Esophagus (tissue), 2 donors: ENCODE measurements at regions not wholly inside any gene's neighbourhood (a gene's known extent, or its start where the extent isn't known, plus 50 kb on each side); places are given as distances from the start of the nearest gene placed in this dataset.

Experiments
- H3K27ac ChIP-seq, 2 donors: one replicate each; pipeline ENCODE4 v1.5.1; 2013; ENCODE audit warnings: low read depth in 2 of 2, mild to moderate bottlenecking in 2 of 2, inconsistent platforms in 1 of 2, low read length in 1 of 2, moderate library complexity in 1 of 2
- H3K27me3 ChIP-seq, 2 donors: one replicate each; pipeline ENCODE4 v1.6.1; 2013; ENCODE audit warnings: low read length in 2 of 2, control low read depth in 1 of 2, mild to moderate bottlenecking in 1 of 2; ENCODE audit not compliant: insufficient read depth in 2 of 2, control insufficient read depth in 1 of 2
- H3K36me3 ChIP-seq, 2 donors: one replicate each; pipeline ENCODE4 v1.6.1; 2013; ENCODE audit warnings: low read length in 1 of 2; ENCODE audit not compliant: control insufficient read depth in 2 of 2, insufficient read depth in 2 of 2
- H3K4me1 ChIP-seq, 2 donors: one replicate each; pipeline ENCODE4 v1.6.1; 2013; ENCODE audit warnings: low read length in 1 of 2; ENCODE audit not compliant: control insufficient read depth in 2 of 2, insufficient read depth in 2 of 2
- H3K4me3 ChIP-seq, 2 donors: one replicate each; pipeline ENCODE4 v1.5.1; 2013; ENCODE audit warnings: low read length in 2 of 2, mild to moderate bottlenecking in 2 of 2, low read depth in 1 of 2, moderate library complexity in 1 of 2
- H3K9me3 ChIP-seq, 2 donors: one replicate each; pipeline ENCODE4 v1.6.1; 2013; ENCODE audit warnings: mild to moderate bottlenecking in 2 of 2, low read depth in 1 of 2, low read length in 1 of 2, moderate library complexity in 1 of 2; ENCODE audit not compliant: control insufficient read depth in 2 of 2, insufficient read depth in 1 of 2
- WGBS, 2 donors: extraction: QIAGEN DNeasy Blood & Tissue Kit; methylation state at CpG; one replicate each; pipeline ENCODE4 v1.1.7; 2013; 5-methylcytosine and 5-hydroxymethylcytosine counted together
- donor health status: healthy with polysubstance abuse.
- donor health status: Bipolar disorder and iron deficiency.

- WGBS, 2 donors, result 84 to 95% methylated on average over 2 of the region's 2 CpGs
- Histone ChIP-seq H3K27ac (no peak overlapping the region), H3K9me3 (no peaks in the 10 kb centered on the region), H3K4me1 (no peaks in the 10 kb centered on the region), H3K27me3 (no peaks in the 10 kb centered on the region), H3K36me3 (no peaks in the 10 kb centered on the region), H3K4me3 (no peak overlapping the region)
These were observed 222.9 kb upstream of the ARHGAP20 start for GRCh38 chr11:110935018-110935640.

DNA sequence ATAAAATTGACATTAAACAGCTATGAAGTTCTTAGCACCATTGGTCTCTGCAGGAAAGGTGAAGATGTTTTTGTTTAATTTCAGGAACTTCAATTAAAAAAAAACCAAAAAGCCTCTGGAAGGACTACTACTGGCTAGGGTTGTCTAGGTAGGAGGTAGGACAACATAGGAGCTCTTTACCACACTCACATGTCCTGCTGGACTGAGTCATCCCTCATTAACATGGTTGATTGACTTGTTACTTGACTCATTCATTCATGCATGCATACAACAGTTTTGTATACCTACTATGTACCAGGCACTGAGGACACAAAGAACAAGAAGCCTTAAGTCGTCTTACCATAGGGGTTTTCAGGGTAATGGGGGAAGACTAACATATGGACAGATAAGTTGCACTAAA, 216.9 kb upstream of the ARHGAP20 start:
- Histone ChIP-seq H3K27ac (no peak overlapping the region), H3K36me3 (no peaks in the 10 kb centered on the region), H3K27me3 (no peaks in the 10 kb centered on the region), H3K4me1 (no peaks in the 10 kb centered on the region), H3K4me3 (no peak overlapping the region), H3K9me3 (no peaks in the 10 kb centered on the region)
- WGBS, 2 donors, result 17 to 53% methylated on average over 1 of the region's 1 CpG

- Histone ChIP-seq H3K4me1 (no peaks in the 10 kb centered on the region), H3K36me3 (no peaks in the 10 kb centered on the region), H3K27me3 (no peaks in the 10 kb centered on the region), H3K9me3 (no peaks in the 10 kb centered on the region), H3K27ac (no peak overlapping the region), H3K4me3 (no peak overlapping the region)
- WGBS, 2 donors, result 69 to 72% methylated on average over 2 of the region's 2 CpGs
These were observed 216.2 kb upstream of the ARHGAP20 start for GRCh38 chr11:110928391-110928790.

GRCh38 chr11:110921742-110922521, 209.7 kb upstream of the ARHGAP20 start:
- H3K27ac ChIP-seq, result peak overlapping the region; percentile 48 to 71
- no peaks in the 10 kb centered on the region for H3K4me1 ChIP-seq
- WGBS, 2 donors, result 39 to 70% methylated on average over 3 of the region's 3 CpGs
- H3K27me3 ChIP-seq, result no peaks in the 10 kb centered on the region
- H3K9me3 ChIP-seq, result no peaks in the 10 kb centered on the region
- no peaks in the 10 kb centered on the region for H3K36me3 ChIP-seq
- H3K4me3 ChIP-seq, result no peak overlapping the region

- 60 to 63% methylated on average over 4 of the region's 4 CpGs for WGBS, 2 donors
- H3K27me3 ChIP-seq, result no peaks in the 10 kb centered on the region
- H3K9me3 ChIP-seq, result no peaks in the 10 kb centered on the region
- H3K36me3 ChIP-seq, result no peaks in the 10 kb centered on the region
- H3K27ac ChIP-seq, result no peak overlapping the region
- no peak overlapping the region for H3K4me3 ChIP-seq
- H3K4me1 ChIP-seq, result no peaks in the 10 kb centered on the region
These were observed 207.1 kb upstream of the ARHGAP20 start for GRCh38 chr11:110919241-110919922.

GRCh38 chr11:110918351-110918750, 206.1 kb upstream of the ARHGAP20 start:
- H3K27me3 ChIP-seq, result no peaks in the 10 kb centered on the region
- H3K4me1 ChIP-seq, result no peaks in the 10 kb centered on the region
- 86 to 95% methylated on average over 1 of the region's 1 CpG for WGBS, 2 donors
- no peaks in the 10 kb centered on the region for H3K36me3 ChIP-seq
- H3K4me3 ChIP-seq, result no peak overlapping the region
- H3K9me3 ChIP-seq, result no peaks in the 10 kb centered on the region
- no peak overlapping the region for H3K27ac ChIP-seq

DNA sequence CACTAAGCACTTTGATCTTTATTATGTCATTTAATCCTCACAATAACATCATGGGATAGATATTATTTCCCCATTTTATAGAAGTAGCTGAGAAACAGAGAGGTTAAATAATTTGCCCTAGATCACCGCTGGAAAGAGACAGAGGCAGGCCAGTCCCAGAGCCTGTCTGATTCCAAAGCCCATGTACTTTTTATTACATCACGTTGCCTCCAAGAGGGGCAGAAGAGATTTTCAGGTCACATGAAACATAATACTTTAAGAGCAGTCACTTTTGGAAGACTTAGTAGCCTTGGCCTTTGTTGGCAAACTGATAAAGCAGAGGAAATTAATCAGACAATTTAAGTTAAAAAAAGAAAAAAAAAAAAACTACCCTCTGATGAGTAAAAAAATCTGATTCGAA, 200.2 kb upstream of the ARHGAP20 start:
- H3K27ac ChIP-seq, result no peak overlapping the region
- peaks cover 0 to 6% of the 10 kb centered on the region in 2 donors for H3K4me1 ChIP-seq
- no peaks in the 10 kb centered on the region for H3K27me3 ChIP-seq
- H3K36me3 ChIP-seq, result no peaks in the 10 kb centered on the region
- 78 to 81% methylated on average over 3 of the region's 3 CpGs for WGBS, 2 donors
- H3K9me3 ChIP-seq, result no peaks in the 10 kb centered on the region
- no peak overlapping the region for H3K4me3 ChIP-seq

- H3K27me3 ChIP-seq, result no peaks in the 10 kb centered on the region
- no peaks in the 10 kb centered on the region for H3K36me3 ChIP-seq
- no peaks in the 10 kb centered on the region for H3K9me3 ChIP-seq
- 41 to 53% methylated on average over 2 of the region's 2 CpGs for WGBS, 2 donors
- H3K27ac ChIP-seq, result no peak overlapping the region
- H3K4me3 ChIP-seq, result no peak overlapping the region
- peaks cover 0 to 6% of the 10 kb centered on the region in 2 donors for H3K4me1 ChIP-seq
These were observed 198.1 kb upstream of the ARHGAP20 start for GRCh38 chr11:110910384-110910783.

DNA sequence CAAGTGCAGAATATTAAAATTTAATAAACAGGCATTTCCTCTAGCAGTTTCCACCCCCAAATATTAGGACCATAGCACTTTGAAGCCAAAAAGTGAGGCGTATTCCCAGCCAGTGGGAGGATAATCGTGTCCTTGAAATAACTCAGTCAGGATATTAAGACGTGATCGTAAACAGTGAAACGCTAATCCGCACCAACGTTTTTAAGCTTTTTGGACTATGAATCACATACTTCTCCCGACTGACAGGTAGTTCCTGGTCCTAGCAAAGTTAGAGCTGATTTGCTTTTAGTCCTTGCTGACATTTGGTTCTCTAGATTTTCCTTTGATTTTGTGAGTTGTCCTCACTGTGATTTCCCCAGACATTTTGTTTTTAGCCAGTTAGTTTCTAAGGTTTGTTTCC, 197.1 kb upstream of the ARHGAP20 start:
- peaks cover 0 to 6% of the 10 kb centered on the region in 2 donors for H3K4me1 ChIP-seq
- WGBS, 2 donors, result 31 to 32% methylated on average over 8 of the region's 8 CpGs
- H3K36me3 ChIP-seq, result no peaks in the 10 kb centered on the region
- no peaks in the 10 kb centered on the region for H3K27me3 ChIP-seq
- H3K9me3 ChIP-seq, result no peaks in the 10 kb centered on the region
- H3K4me3 ChIP-seq, result no peak overlapping the region
- H3K27ac ChIP-seq, result peak overlapping the region in 1 of 2 donors; percentile 26
